Activated T-cell treated with anti-CD3 and anti-CD28 coated beads, Interleukin-2, amount 50 U/mL, for 72 hours (primary cell): ENCODE measurements at regions not wholly inside any gene's neighbourhood (a gene's known extent, or its start where the extent isn't known, plus 50 kb on each side); places are given as distances from the start of the nearest gene placed in this dataset.

Experiments used
- ATAC-seq, 2 donors: fragments of 150-1000 bp; cut with Tn5 transposase; replicated peaks in 1 of 2; 2 replicates each; pipeline ENCODE4 v1.10.0; 2021; ENCODE audit warnings: moderate library complexity in 2 of 2, mild to moderate bottlenecking in 1 of 2
- DNase-seq, 2 donors: peaks; one replicate each; pipeline ENCODE4 v3.0.0; 2021 to 2022; ENCODE audit warnings: mixed read lengths in 1 of 2
- H3K27ac Mint-ChIP-seq: one replicate; pipeline ENCODE4 v1.8.0; 2022; ENCODE audit warnings: mild to moderate bottlenecking, moderate library complexity, mixed read lengths
- H3K27me3 Mint-ChIP-seq: one replicate; pipeline ENCODE4 v1.8.0; 2022; ENCODE audit warnings: low read depth, mixed read lengths
- H3K36me3 Mint-ChIP-seq, 2 donors: one replicate each; pipeline ENCODE4 v1.8.0; 2022; ENCODE audit warnings: mixed read lengths in 2 of 2, mild to moderate bottlenecking in 1 of 2; ENCODE audit not compliant: insufficient read depth in 2 of 2
- H3K4me1 Mint-ChIP-seq: one replicate; pipeline ENCODE4 v1.8.0; 2022; ENCODE audit warnings: low read depth, mixed read lengths
- H3K4me3 Mint-ChIP-seq, 2 donors: one replicate each; pipeline ENCODE4 v1.8.0; 2022; ENCODE audit warnings: mild to moderate bottlenecking in 2 of 2, mixed read lengths in 2 of 2, moderate library complexity in 2 of 2
- H3K9me3 Mint-ChIP-seq, 2 donors: one replicate each; pipeline ENCODE4 v1.8.0; 2022; ENCODE audit warnings: mixed read lengths in 2 of 2

- Mint-ChIP-seq H3K36me3 (no peaks in the 10 kb centered on the region), H3K4me1 (no peaks in the 10 kb centered on the region), H3K27ac (no peak overlapping the region), H3K27me3 (no peaks in the 10 kb centered on the region), H3K9me3 (no peaks in the 10 kb centered on the region), H3K4me3 (no peak overlapping the region)
- DNase-seq (no peak), ATAC-seq (no peak)
These were observed 74.8 kb upstream of the SPTBN1 start for GRCh38 chr2:54381293-54381692.

GRCh38 chr2:54382601-54383000 is 73.5 kb upstream of the SPTBN1 start:
- Mint-ChIP-seq H3K4me3 (no peak overlapping the region), H3K36me3 (no peaks in the 10 kb centered on the region)

GRCh38 chr2:54384301-54385203 is 71.6 kb upstream of the SPTBN1 start:
- no peaks in the 10 kb centered on the region for H3K36me3 Mint-ChIP-seq
- H3K27me3 Mint-ChIP-seq = no peaks in the 10 kb centered on the region
- H3K4me1 Mint-ChIP-seq = no peaks in the 10 kb centered on the region
- DNase-seq (no peak), ATAC-seq (no peak)
- no peak overlapping the region for H3K27ac Mint-ChIP-seq
- no peaks in the 10 kb centered on the region for H3K9me3 Mint-ChIP-seq
- H3K4me3 Mint-ChIP-seq = no peak overlapping the region

More at GRCh38 chr2:54382601-54383000, 73.5 kb upstream of the SPTBN1 start:
- H3K27me3 Mint-ChIP-seq = no peaks in the 10 kb centered on the region
- ATAC-seq = no peak
- H3K4me1 Mint-ChIP-seq = no peaks in the 10 kb centered on the region
- H3K27ac Mint-ChIP-seq = no peak overlapping the region
- H3K9me3 Mint-ChIP-seq = no peaks in the 10 kb centered on the region
- no peak for DNase-seq

- Mint-ChIP-seq H3K27ac (no peak overlapping the region), H3K9me3 (no peaks in the 10 kb centered on the region), H3K4me1 (no peaks in the 10 kb centered on the region), H3K4me3 (no peak overlapping the region), H3K36me3 (no peaks in the 10 kb centered on the region), H3K27me3 (no peaks in the 10 kb centered on the region)
- ATAC-seq (no peak), DNase-seq (no peak)
These were observed 70.9 kb upstream of the SPTBN1 start for GRCh38 chr2:54385271-54385670.

GRCh38 chr2:54386585-54386984 is 69.5 kb upstream of the SPTBN1 start:
- DNase-seq = no peak
- Mint-ChIP-seq H3K9me3 (no peaks in the 10 kb centered on the region), H3K27me3 (no peaks in the 10 kb centered on the region), H3K27ac (no peak overlapping the region), H3K36me3 (no peaks in the 10 kb centered on the region), H3K4me1 (no peaks in the 10 kb centered on the region), H3K4me3 (no peak overlapping the region)
- ATAC-seq = no peak

- no peak overlapping the region for H3K27ac Mint-ChIP-seq
- no peaks in the 10 kb centered on the region for H3K36me3 Mint-ChIP-seq
- H3K4me1 Mint-ChIP-seq = no peaks in the 10 kb centered on the region
- no peak overlapping the region for H3K4me3 Mint-ChIP-seq
- H3K27me3 Mint-ChIP-seq = no peaks in the 10 kb centered on the region
- no peaks in the 10 kb centered on the region for H3K9me3 Mint-ChIP-seq
- no peak for DNase-seq
- ATAC-seq = no peak
These were observed 68.8 kb upstream of the SPTBN1 start for GRCh38 chr2:54387059-54387991.

GRCh38 chr2:54388076-54388475 is 68.1 kb upstream of the SPTBN1 start:
- no peak for DNase-seq
- no peaks in the 10 kb centered on the region for H3K36me3 Mint-ChIP-seq
- no peaks in the 10 kb centered on the region for H3K27me3 Mint-ChIP-seq
- H3K4me3 Mint-ChIP-seq = no peak overlapping the region
- H3K4me1 Mint-ChIP-seq = no peaks in the 10 kb centered on the region
- H3K27ac Mint-ChIP-seq = no peak overlapping the region
- no peaks in the 10 kb centered on the region for H3K9me3 Mint-ChIP-seq
- ATAC-seq = no peak

GRCh38 chr2:54392555-54393324 is 63.4 kb upstream of the SPTBN1 start:
- ATAC-seq (no peak), DNase-seq (no peak)
- H3K4me1 Mint-ChIP-seq = peaks cover 6% of the 10 kb centered on the region
- H3K27me3 Mint-ChIP-seq = no peaks in the 10 kb centered on the region
- no peak overlapping the region for H3K4me3 Mint-ChIP-seq
- H3K9me3 Mint-ChIP-seq = peaks cover 1 to 2% of the 10 kb centered on the region in 2 donors
- peak overlapping the region; percentile 61 for H3K27ac Mint-ChIP-seq
- peaks cover 0 to 2% of the 10 kb centered on the region in 2 donors for H3K36me3 Mint-ChIP-seq

- Mint-ChIP-seq H3K4me3 (peak overlapping the region; percentile 38 to 57), H3K36me3 (peaks cover 0 to 2% of the 10 kb centered on the region in 2 donors), H3K4me1 (peaks cover 6% of the 10 kb centered on the region), H3K27me3 (no peaks in the 10 kb centered on the region), H3K9me3 (peaks cover 1 to 2% of the 10 kb centered on the region in 2 donors), H3K27ac (peak overlapping the region; percentile 40)
- DNase-seq = no peak
- ATAC-seq = peak in 1 of 2 donors; percentile 58
These were observed 61.7 kb upstream of the SPTBN1 start for GRCh38 chr2:54394392-54394791.

- no peak for ATAC-seq
- no peak overlapping the region for H3K27ac Mint-ChIP-seq
These were observed 60.0 kb upstream of the SPTBN1 start for GRCh38 chr2:54396107-54396506.

GRCh38 chr2:54396798-54397197 is 59.3 kb upstream of the SPTBN1 start:
- ATAC-seq (no peak), DNase-seq (no peak)
- Mint-ChIP-seq H3K27me3 (no peaks in the 10 kb centered on the region), H3K27ac (no peak overlapping the region), H3K4me3 (no peak overlapping the region), H3K36me3 (peaks cover 0 to 2% of the 10 kb centered on the region in 2 donors), H3K4me1 (peaks cover 6% of the 10 kb centered on the region), H3K9me3 (peaks cover 1 to 2% of the 10 kb centered on the region in 2 donors)

More at GRCh38 chr2:54396107-54396506, 60.0 kb upstream of the SPTBN1 start:
- H3K4me1 Mint-ChIP-seq = peaks cover 6% of the 10 kb centered on the region
- peaks cover 0 to 2% of the 10 kb centered on the region in 2 donors for H3K36me3 Mint-ChIP-seq
- H3K9me3 Mint-ChIP-seq = peaks cover 1 to 2% of the 10 kb centered on the region in 2 donors
- no peak for DNase-seq
- no peak overlapping the region for H3K4me3 Mint-ChIP-seq
- no peaks in the 10 kb centered on the region for H3K27me3 Mint-ChIP-seq

GRCh38 chr2:54397426-54397825 is 58.7 kb upstream of the SPTBN1 start:
- peaks cover 1 to 2% of the 10 kb centered on the region in 2 donors for H3K9me3 Mint-ChIP-seq
- no peak overlapping the region for H3K4me3 Mint-ChIP-seq
- H3K27me3 Mint-ChIP-seq = no peaks in the 10 kb centered on the region
- ATAC-seq (no peak), DNase-seq (no peak)
- peaks cover 0 to 2% of the 10 kb centered on the region in 2 donors for H3K36me3 Mint-ChIP-seq
- H3K27ac Mint-ChIP-seq = no peak overlapping the region
- H3K4me1 Mint-ChIP-seq = peaks cover 6% of the 10 kb centered on the region
